Cardiac fibroblast (primary cell): ENCODE measurements at regions not wholly inside any gene's neighbourhood (a gene's known extent, or its start where the extent isn't known, plus 50 kb on each side); places are given as distances from the start of the nearest gene placed in this dataset.

Experiments used
- DNase-seq, 2 donors: peaks; one replicate each; pipeline versions ENCODE4 v3.0.0 to v3.0.0-alpha.2; 2010; ENCODE audit warnings: low read depth in 2 of 2
- H3K4me3 ChIP-seq, 2 donors: replicated peaks in 1 of 2; 1 replicate in 1 of 2; 2 replicates in 1 of 2; pipeline ENCODE4 v1.5.1; 2011; ENCODE audit warnings: low read depth in 2 of 2, low read length in 2 of 2, mild to moderate bottlenecking in 2 of 2, moderate library complexity in 1 of 2
- TF ChIP-seq, protein P1 (sequence below): IDR thresholded peaks from one replicate; pipeline ENCODE4 v1.5.1; 2011; ENCODE audit warnings: low read depth, mild to moderate bottlenecking, low read length, inconsistent platforms

GRCh38 chr4:120395746-120396145 is 329.1 kb upstream of the MAD2L1 start:
- TF ChIP-seq, protein P1, sequence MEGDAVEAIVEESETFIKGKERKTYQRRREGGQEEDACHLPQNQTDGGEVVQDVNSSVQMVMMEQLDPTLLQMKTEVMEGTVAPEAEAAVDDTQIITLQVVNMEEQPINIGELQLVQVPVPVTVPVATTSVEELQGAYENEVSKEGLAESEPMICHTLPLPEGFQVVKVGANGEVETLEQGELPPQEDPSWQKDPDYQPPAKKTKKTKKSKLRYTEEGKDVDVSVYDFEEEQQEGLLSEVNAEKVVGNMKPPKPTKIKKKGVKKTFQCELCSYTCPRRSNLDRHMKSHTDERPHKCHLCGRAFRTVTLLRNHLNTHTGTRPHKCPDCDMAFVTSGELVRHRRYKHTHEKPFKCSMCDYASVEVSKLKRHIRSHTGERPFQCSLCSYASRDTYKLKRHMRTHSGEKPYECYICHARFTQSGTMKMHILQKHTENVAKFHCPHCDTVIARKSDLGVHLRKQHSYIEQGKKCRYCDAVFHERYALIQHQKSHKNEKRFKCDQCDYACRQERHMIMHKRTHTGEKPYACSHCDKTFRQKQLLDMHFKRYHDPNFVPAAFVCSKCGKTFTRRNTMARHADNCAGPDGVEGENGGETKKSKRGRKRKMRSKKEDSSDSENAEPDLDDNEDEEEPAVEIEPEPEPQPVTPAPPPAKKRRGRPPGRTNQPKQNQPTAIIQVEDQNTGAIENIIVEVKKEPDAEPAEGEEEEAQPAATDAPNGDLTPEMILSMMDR: no peak
- DNase-seq: no peak
- no peak overlapping the region for H3K4me3 ChIP-seq

DNA sequence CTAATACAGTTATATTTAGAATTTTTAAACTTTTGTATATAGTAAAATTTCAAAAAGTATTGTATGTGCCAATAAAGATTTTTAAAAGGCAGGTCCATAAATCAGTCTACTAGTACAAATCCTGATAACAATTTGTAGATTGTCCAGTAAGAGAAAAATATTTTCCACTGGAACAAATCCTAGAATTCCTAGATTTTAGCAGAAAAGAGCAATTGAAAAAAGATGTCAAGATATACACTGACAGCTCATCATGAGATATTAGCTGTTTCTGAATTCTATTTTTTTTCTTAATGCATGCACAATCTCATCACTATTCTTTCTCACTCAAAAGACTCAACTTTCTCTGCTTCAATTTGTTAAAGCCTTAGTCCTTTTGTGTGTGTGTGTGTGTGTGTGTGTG is 289.2 kb upstream of the MAD2L1 start:
- no peak for DNase-seq
- TF ChIP-seq, protein P1: no peak
- H3K4me3 ChIP-seq: no peak overlapping the region

- H3K4me3 ChIP-seq: no peak overlapping the region
- no peak for DNase-seq
- TF ChIP-seq, protein P1: no peak
Measured at GRCh38 chr4:120354381-120354780, 287.7 kb upstream of the MAD2L1 start.

- H3K4me3 ChIP-seq: no peak overlapping the region
- no peak for DNase-seq
- TF ChIP-seq, protein P1: no peak
Measured at GRCh38 chr4:120353235-120353634, 286.6 kb upstream of the MAD2L1 start.

DNA sequence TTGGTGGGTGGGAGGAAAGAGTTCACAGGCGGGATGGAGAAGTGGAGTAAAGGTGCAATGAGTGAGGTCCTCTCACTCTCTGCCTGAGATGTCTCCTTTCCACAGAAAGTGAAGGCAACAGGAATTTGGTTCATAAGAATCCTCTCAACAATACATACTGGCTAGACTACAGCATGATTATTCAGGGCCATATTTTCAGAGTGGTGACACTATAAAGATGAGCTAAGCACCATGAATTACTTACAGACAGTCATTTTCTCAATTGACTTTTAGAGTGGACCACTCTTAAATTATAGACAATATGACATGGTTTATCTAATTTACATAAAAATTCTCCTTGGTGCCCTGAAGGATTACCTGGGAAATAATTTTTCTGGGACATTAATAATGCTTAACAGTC is 286.1 kb upstream of the MAD2L1 start:
- TF ChIP-seq, protein P1: no peak
- no peak overlapping the region for H3K4me3 ChIP-seq
- no peak for DNase-seq

- DNase-seq: no peak
Measured at GRCh38 chr4:120348948-120349347, 282.3 kb upstream of the MAD2L1 start.

GRCh38 chr4:120348521-120348920 is 281.9 kb upstream of the MAD2L1 start:
- DNase-seq: peak in 1 of 2 donors; percentile 5
- TF ChIP-seq, protein P1: no peak
- no peak overlapping the region for H3K4me3 ChIP-seq

More at GRCh38 chr4:120348948-120349347, 282.3 kb upstream of the MAD2L1 start:
- TF ChIP-seq, protein P1: no peak
- H3K4me3 ChIP-seq: no peak overlapping the region
